Muscle of leg (tissue), 3 donors: ENCODE measurements at regions not wholly inside any gene's neighbourhood (a gene's known extent, or its start where the extent isn't known, plus 50 kb on each side); places are given as distances from the start of the nearest gene placed in this dataset.
A peak's percentile ranks its signal among the peaks of the same experiment; 100 is the strongest.
"Not testable (repeated sequence)": the region's sequence is repeated elsewhere in the genome, so short reads cannot be mapped to it uniquely, and the experiment has no call there.

ENCODE experiments used
- DNase-seq: peaks from one replicate; pipeline ENCODE4 v3.0.0; 2013
- H3K27ac ChIP-seq: one replicate; pipeline ENCODE4 v1.5.1; 2013; ENCODE audit warnings: mild to moderate bottlenecking, low read length, control low read depth
- H3K27me3 ChIP-seq: one replicate; pipeline ENCODE4 v1.6.1; 2013; ENCODE audit warnings: low read length; ENCODE audit not compliant: control insufficient read depth, insufficient read depth
- H3K36me3 ChIP-seq: one replicate; pipeline ENCODE4 v1.6.1; 2013; ENCODE audit warnings: low read length; ENCODE audit not compliant: control insufficient read depth, insufficient read depth
- H3K4me1 ChIP-seq: one replicate; pipeline ENCODE4 v1.6.1; 2013; ENCODE audit warnings: low read length; ENCODE audit not compliant: control insufficient read depth, insufficient read depth
- H3K4me3 ChIP-seq: one replicate; pipeline ENCODE4 v1.5.1; 2013; ENCODE audit warnings: low read length, control low read depth
- H3K9me3 ChIP-seq: replicated peaks from 2 replicates; pipeline ENCODE4 v1.6.1; 2013; ENCODE audit warnings: low read depth, low read length; ENCODE audit not compliant: control insufficient read depth
- WGBS: methylation state at CpG from one replicate; pipeline ENCODE4 v1.1.5; 2013; ENCODE audit warnings: missing lambda C conversion rate; ENCODE audit not compliant: insufficient coverage; 5-methylcytosine and 5-hydroxymethylcytosine counted together

- not testable (repeated sequence) for H3K27me3 ChIP-seq, H3K27ac ChIP-seq, H3K36me3 ChIP-seq, H3K4me1 ChIP-seq, DNase-seq, H3K4me3 ChIP-seq
- WGBS: 88% methylated on average over 11 of the region's 11 CpGs
- H3K9me3 ChIP-seq: peaks cover 67% of the 10 kb centered on the region
These were observed 166.9 kb downstream of the CWH43 start for GRCh38 chr4:49153011-49153410.

GRCh38 chr4:49154308-49155103 lies 168.4 kb downstream of the CWH43 start:
- peaks cover 58% of the 10 kb centered on the region for H3K9me3 ChIP-seq
- H3K36me3 ChIP-seq, H3K27ac ChIP-seq, H3K27me3 ChIP-seq, H3K4me3 ChIP-seq, H3K4me1 ChIP-seq: not testable (repeated sequence)
- WGBS: 60% methylated on average over 11 of the region's 11 CpGs
- peak; percentile 66 for DNase-seq

DNA sequence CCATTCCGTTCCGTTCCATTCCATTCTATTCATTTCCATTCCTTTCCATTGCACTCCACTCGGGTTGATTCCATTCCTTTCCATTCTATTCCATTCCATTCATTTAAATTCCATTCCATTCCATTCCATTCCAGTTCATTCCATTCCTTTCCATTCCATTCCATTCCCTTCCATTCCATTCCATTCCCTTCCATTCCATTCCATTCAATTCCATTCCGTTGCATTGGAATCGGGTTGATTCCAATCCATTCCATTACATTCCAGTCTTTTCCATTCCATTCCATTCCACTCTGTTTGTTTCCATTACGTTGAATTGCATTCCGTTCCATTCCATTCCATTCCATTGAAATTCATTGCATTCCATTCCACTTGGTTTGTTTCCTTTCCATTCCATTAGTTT lies 169.2 kb downstream of the CWH43 start:
- H3K27ac ChIP-seq, H3K36me3 ChIP-seq, DNase-seq, H3K4me1 ChIP-seq, H3K27me3 ChIP-seq, H3K4me3 ChIP-seq: not testable (repeated sequence)
- H3K9me3 ChIP-seq: peaks cover 52% of the 10 kb centered on the region
- 74% methylated on average over 7 of the region's 7 CpGs for WGBS

DNA sequence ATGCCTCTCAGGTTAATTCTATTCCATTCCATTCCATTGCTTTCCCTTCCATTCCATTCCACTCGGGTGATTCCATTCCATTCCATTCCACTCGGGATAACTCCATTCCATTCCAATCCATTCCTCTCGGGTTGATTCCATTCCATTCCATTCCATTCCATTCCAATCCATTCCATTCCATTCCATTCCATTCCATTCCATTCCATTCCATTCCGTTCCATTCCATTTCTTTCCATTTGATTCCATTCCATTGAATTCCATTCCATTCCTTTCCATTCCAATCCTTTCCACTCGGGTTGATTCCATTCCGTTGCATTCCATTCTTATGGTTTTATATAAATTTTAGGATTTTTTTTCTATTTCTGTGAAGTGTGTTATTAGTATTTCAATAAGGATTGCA lies 170.2 kb downstream of the CWH43 start:
- DNase-seq, H3K27ac ChIP-seq, H3K27me3 ChIP-seq, H3K4me3 ChIP-seq, H3K36me3 ChIP-seq, H3K4me1 ChIP-seq: not testable (repeated sequence)
- 64% methylated on average over 4 of the region's 6 CpGs for WGBS
- H3K9me3 ChIP-seq: peaks cover 45% of the 10 kb centered on the region

GRCh38 chr4:49157630-49158029 lies 171.6 kb downstream of the CWH43 start:
- H3K4me3 ChIP-seq, DNase-seq, H3K27ac ChIP-seq, H3K36me3 ChIP-seq, H3K27me3 ChIP-seq, H3K4me1 ChIP-seq: not testable (repeated sequence)
- WGBS: 43% methylated on average over 1 of the region's 2 CpGs
- H3K9me3 ChIP-seq: peaks cover 42% of the 10 kb centered on the region

DNA sequence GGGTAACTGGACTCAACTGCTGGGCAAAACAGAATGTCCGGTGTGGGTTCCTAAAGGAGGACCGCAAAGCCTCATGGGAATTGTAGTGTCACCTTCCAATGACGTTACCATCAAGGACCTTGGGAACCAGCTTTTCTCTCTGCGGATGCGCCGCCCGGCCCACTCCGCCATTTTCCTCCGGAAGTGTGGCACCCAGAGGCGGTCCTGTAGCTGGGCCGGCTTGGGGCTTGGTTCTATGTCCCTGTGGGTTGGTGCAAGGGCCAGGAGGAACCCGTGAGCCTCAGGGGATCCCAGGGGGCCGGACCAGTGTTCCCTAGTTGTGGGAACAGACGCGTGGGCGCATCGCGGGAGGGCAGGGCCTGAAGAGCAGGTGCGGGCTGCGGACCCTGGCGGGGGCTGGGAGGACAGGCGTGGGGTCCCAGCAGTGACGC lies 175.1 kb downstream of the CWH43 start:
- H3K9me3 ChIP-seq: peaks cover 12% of the 10 kb centered on the region
- DNase-seq, H3K27me3 ChIP-seq, H3K4me3 ChIP-seq, H3K4me1 ChIP-seq, H3K27ac ChIP-seq, H3K36me3 ChIP-seq: not testable (repeated sequence)
- WGBS: 78% methylated on average over 20 of the region's 23 CpGs

DNA sequence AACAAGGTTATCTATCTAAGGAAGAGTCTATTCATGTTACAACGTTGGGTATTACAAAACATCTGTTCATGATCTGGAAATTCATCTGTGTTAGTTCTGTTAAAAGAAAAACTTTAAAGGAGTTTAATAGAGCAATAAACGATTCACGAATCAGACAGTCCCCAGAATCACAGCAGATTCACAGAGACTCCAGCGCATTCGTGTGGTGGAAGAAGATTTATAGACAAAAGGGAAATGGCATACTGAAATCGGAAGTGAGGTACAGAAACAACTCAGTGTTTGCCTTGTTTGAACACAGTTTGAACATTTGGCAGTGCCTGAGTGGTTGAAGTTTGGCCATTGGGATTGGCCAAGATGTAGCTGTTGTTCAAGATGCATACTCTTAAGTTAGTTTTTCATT lies 178.8 kb downstream of the CWH43 start:
- not testable (repeated sequence) for H3K9me3 ChIP-seq, DNase-seq
- WGBS: no CpG with 5 or more reads among the region's 6 CpGs

DNA sequence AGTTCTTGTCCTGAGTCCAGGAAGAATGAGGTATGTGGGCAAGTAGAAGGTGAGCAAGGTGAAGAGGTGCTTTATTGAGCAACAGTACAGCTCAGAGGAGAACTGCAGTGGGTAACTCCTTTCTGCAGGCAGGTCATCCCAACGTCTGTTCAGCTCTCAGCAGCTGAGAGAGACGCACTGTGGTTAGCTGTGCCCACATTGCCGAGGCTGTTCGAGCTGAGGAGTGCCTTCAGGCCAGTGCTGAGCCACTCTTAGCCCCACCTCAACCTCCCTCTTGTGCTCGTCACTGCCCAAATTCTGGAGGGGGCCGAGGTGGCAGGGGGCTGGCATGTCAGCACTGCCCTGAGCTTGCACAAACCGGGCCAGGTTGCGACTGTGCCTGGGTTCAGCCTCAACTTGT lies 191.8 kb downstream of the CWH43 start:
- DNase-seq, H3K27ac ChIP-seq, H3K4me3 ChIP-seq, H3K27me3 ChIP-seq, H3K4me1 ChIP-seq, H3K36me3 ChIP-seq, H3K9me3 ChIP-seq: not testable (repeated sequence)
- WGBS: 71% methylated on average over 1 of the region's 8 CpGs

More for the DNA sequence above, 178.8 kb downstream of the CWH43 start:
- not testable (repeated sequence) for H3K4me1 ChIP-seq, H3K36me3 ChIP-seq, H3K4me3 ChIP-seq, H3K27ac ChIP-seq, H3K27me3 ChIP-seq

- H3K27me3 ChIP-seq, H3K9me3 ChIP-seq, H3K36me3 ChIP-seq, DNase-seq, H3K4me1 ChIP-seq, H3K27ac ChIP-seq, H3K4me3 ChIP-seq: not testable (repeated sequence)
- no CpG with 5 or more reads among the region's 4 CpGs for WGBS
These were observed 195.0 kb downstream of the CWH43 start for GRCh38 chr4:49181088-49181487.

DNA sequence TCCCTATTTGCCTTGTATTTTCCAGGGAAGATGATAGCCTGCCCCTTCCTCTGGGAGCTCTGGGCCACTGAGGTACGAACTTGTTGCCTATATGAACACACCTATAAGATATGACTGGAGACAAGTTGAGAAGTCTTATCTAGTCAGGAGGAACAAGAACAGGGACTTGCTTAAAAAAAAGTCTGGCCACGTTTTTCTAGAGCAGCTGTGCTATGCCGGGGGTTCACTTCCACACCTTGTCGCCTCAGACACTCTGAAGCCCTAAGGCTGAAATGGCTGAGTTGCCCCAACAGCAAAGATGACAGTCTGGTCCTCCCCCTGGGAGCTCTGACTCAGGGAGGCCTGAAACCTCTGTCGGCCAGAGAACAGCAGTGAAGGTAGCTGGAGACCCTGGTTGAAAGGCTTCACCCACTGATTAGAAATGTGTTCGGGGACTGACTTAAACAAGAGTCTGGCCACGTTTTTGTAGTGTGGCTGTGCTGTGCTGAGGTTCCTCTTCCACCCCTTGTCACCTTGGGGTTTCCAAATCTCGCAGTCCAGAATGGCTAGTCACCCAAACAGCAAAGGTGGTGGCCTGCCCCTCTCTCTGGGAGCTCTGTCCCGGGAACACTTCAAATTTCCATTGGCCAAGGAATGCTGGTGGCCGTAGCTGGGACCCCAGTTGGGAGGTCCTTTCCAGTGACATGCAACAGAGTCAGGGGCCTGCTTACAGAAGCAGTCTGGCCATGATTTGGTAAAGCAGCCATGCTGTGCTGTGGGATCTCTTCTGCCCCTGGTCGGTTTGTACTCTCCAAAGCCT lies 225.5 kb downstream of the CWH43 start:
- H3K36me3 ChIP-seq, DNase-seq, H3K27ac ChIP-seq, H3K4me1 ChIP-seq, H3K27me3 ChIP-seq, H3K4me3 ChIP-seq: not testable (repeated sequence)
- H3K9me3 ChIP-seq: peaks cover 41% of the 10 kb centered on the region
- 50% methylated on average over 10 of the region's 11 CpGs for WGBS
